HCT116 (cell line): ENCODE measurements at regions not wholly inside any gene's neighbourhood (a gene's known extent, or its start where the extent isn't known, plus 50 kb on each side); places are given as distances from the start of the nearest gene placed in this dataset.

Source experiments
- ATAC-seq: fragments of 200-7000 bp; cut with Tn5 transposase; 2 replicates; pipeline ENCODE4 v1.9.1; 2020; ENCODE audit warnings: mild to moderate bottlenecking, moderate library complexity
- BruUV-seq: library from RNA; stranded (reverse); fragments of 400-500 nt; replicated peaks from 2 replicates; lab custom pipeline; 2021; lab: Mats Ljungman, UMichigan
- CTCF ChIA-PET: fragments of 300-600 bp; sonication (Branson Sonifier 250); formaldehyde crosslinking; loops from one replicate; lab custom pipeline; 2021; ENCODE audit warnings: antibody characterized with exemption; lab: Charles Lee
- POLR2A ChIA-PET: fragments of 300-600, 350-600 bp; sonication (Branson Sonifier 250); formaldehyde crosslinking; loops from one replicate; lab custom pipeline; 2021; ENCODE audit warnings: antibody characterized with exemption; lab: Charles Lee
- RAD21 ChIA-PET, 2 experiments: fragments of 300-600 bp; sonication (Branson Sonifier 250); formaldehyde crosslinking; loops; one replicate each; lab custom pipeline; 2023; ENCODE audit warnings: low total read pairs in 2 of 2; ENCODE audit not compliant: uncharacterized antibody in 2 of 2, unreplicated experiment in 2 of 2, low non-redundant PET in 1 of 2; lab: Charles Lee
- DNase-seq: peaks from one replicate; pipeline ENCODE4 v3.0.0-alpha.2; 2010; ENCODE audit warnings: low read depth, low spot score
- H2AFZ ChIP-seq: fragments of 200-600 bp; shearing (Covaris generic), sonication (generic); 2 replicates; pipeline ENCODE4 v1.6.1; 2017; ENCODE audit warnings: low read depth, mixed run types, mixed read lengths, antibody characterized with exemption, low read length; ENCODE audit not compliant: poor library complexity, severe bottlenecking
- H3K27ac ChIP-seq: 2 replicates; pipeline ENCODE4 v1.5.1; 2012; ENCODE audit warnings: low read depth, low read length
- H3K27me3 ChIP-seq: fragments of 200-600 bp; sonication (generic); 2 replicates; pipeline ENCODE4 v1.6.1; 2016; ENCODE audit warnings: mixed run types, low read length, mixed read lengths; ENCODE audit not compliant: insufficient read depth
- H3K36me3 ChIP-seq, 2 experiments: fragments of 200-500 bp in 1 of 2; fragments of 200-600 bp in 1 of 2; sonication (Bioruptor generic) in 1 of 2; sonication (generic) in 1 of 2; 2 replicates each; pipeline versions ENCODE4 v1.5.1 to v1.6.1; 2014 to 2016; ENCODE audit warnings: low read length in 2 of 2, inconsistent platforms in 1 of 2, mixed read lengths in 1 of 2, mixed run types in 1 of 2; ENCODE audit not compliant: insufficient read depth in 2 of 2, control insufficient read depth in 1 of 2
- H3K4me1 ChIP-seq, 2 experiments: fragments of 200-600 bp in 1 of 2; sonication (generic) in 1 of 2; 2 replicates each; pipeline versions ENCODE4 v1.5.1 to v1.6.1; 2012 to 2017; ENCODE audit warnings: low read length in 2 of 2, inconsistent platforms in 1 of 2, mild to moderate bottlenecking in 1 of 2, mixed read lengths in 1 of 2, mixed run types in 1 of 2, moderate library complexity in 1 of 2; ENCODE audit not compliant: insufficient read depth in 2 of 2, control insufficient read depth in 1 of 2
- H3K4me2 ChIP-seq: fragments of 200-600 bp; sonication (generic); 2 replicates; pipeline ENCODE4 v1.6.1; 2017; ENCODE audit warnings: mixed run types, low read length, mixed read lengths
- H3K4me3 ChIP-seq, 2 experiments: fragments of 200-600 bp in 1 of 2; sonication (generic) in 1 of 2; replicated peaks in 1 of 2; 2 replicates each; pipeline ENCODE4 v1.5.1; 2011 to 2016; ENCODE audit warnings: low read length in 2 of 2, control low read depth in 1 of 2, low read depth in 1 of 2, mild to moderate bottlenecking in 1 of 2, mixed read lengths in 1 of 2, mixed run types in 1 of 2
- H3K79me2 ChIP-seq: fragments of 200-600 bp; sonication (generic); 2 replicates; pipeline ENCODE4 v1.6.1; 2017; ENCODE audit warnings: mild to moderate bottlenecking, mixed run types, low read length, moderate library complexity, mixed read lengths; ENCODE audit not compliant: insufficient read depth
- H3K9ac ChIP-seq: fragments of 200-600 bp; sonication (generic); 2 replicates; pipeline ENCODE4 v1.6.1; 2016; ENCODE audit warnings: low read length, mixed read lengths
- H3K9me2 ChIP-seq: fragments of 200-600 bp; sonication (generic), shearing (Covaris generic); 2 replicates; pipeline ENCODE4 v1.6.1; 2017; ENCODE audit warnings: mixed run types, mild to moderate bottlenecking, moderate library complexity; ENCODE audit not compliant: insufficient read depth
- H3K9me3 ChIP-seq, 2 experiments: fragments of 200-500 bp in 1 of 2; fragments of 200-600 bp in 1 of 2; sonication (Bioruptor generic) in 1 of 2; sonication (generic) in 1 of 2; 2 replicates each; pipeline ENCODE4 v1.6.1; 2014 to 2017; ENCODE audit warnings: low read length in 2 of 2, mixed read lengths in 2 of 2, inconsistent platforms in 1 of 2, low read depth in 1 of 2, mild to moderate bottlenecking in 1 of 2, mixed run types in 1 of 2, moderate library complexity in 1 of 2; ENCODE audit not compliant: control insufficient read depth in 1 of 2, insufficient read depth in 1 of 2
- H4K20me1 ChIP-seq: fragments of 200-600 bp; sonication (generic), shearing (Covaris generic); 2 replicates; pipeline ENCODE4 v1.6.1; 2017; ENCODE audit warnings: mixed run types, mild to moderate bottlenecking, moderate library complexity; ENCODE audit not compliant: insufficient read depth
- ATF3 ChIP-seq: IDR thresholded peaks from 2 replicates; pipeline ENCODE4 v1.6.1; 2012
- EGR1 ChIP-seq: IDR thresholded peaks from 2 replicates; pipeline ENCODE4 v1.6.1; 2012; ENCODE audit warnings: low read depth
- EZH2phosphoT487 ChIP-seq: fragments of 200-600 bp; IDR thresholded peaks from 2 replicates; pipeline ENCODE4 v1.6.1; 2018; ENCODE audit warnings: antibody characterized with exemption, borderline replicate concordance
- FOSL1 ChIP-seq: IDR thresholded peaks from 2 replicates; pipeline ENCODE4 v1.6.1; 2012; ENCODE audit warnings: low read depth
- SIN3A ChIP-seq: IDR thresholded peaks from 2 replicates; pipeline ENCODE4 v1.6.1; 2012; ENCODE audit warnings: low read depth
- ZNF274 ChIP-seq: fragments of 200-500 bp; sonication (Bioruptor generic); IDR thresholded peaks from 2 replicates; pipeline ENCODE4 v1.6.1; 2014; ENCODE audit warnings: mild to moderate bottlenecking, low read depth, low read length, inconsistent platforms
- intact Hi-C: fragments of 100-400 bp; cut with micrococcal nuclease; formaldehyde crosslinking; loops from 2 replicates; pipeline ENCODE4 v1.10.0; 2022
- TF ChIP-seq, protein P1 (sequence below): IDR thresholded peaks from 2 replicates; pipeline ENCODE4 v1.6.1; 2012; ENCODE audit warnings: low read depth

- H3K27ac ChIP-seq, result no peak overlapping the region
- H3K79me2 ChIP-seq, result no peaks in the 10 kb centered on the region
- H3K9me3 ChIP-seq, result no peaks in the 10 kb centered on the region
- TF ChIP-seq ZNF274 (no peak), SIN3A (no peak), FOSL1 (no peak), EZH2phosphoT487 (no peak), EGR1 (no peak)
- TF ChIP-seq, protein P1, sequence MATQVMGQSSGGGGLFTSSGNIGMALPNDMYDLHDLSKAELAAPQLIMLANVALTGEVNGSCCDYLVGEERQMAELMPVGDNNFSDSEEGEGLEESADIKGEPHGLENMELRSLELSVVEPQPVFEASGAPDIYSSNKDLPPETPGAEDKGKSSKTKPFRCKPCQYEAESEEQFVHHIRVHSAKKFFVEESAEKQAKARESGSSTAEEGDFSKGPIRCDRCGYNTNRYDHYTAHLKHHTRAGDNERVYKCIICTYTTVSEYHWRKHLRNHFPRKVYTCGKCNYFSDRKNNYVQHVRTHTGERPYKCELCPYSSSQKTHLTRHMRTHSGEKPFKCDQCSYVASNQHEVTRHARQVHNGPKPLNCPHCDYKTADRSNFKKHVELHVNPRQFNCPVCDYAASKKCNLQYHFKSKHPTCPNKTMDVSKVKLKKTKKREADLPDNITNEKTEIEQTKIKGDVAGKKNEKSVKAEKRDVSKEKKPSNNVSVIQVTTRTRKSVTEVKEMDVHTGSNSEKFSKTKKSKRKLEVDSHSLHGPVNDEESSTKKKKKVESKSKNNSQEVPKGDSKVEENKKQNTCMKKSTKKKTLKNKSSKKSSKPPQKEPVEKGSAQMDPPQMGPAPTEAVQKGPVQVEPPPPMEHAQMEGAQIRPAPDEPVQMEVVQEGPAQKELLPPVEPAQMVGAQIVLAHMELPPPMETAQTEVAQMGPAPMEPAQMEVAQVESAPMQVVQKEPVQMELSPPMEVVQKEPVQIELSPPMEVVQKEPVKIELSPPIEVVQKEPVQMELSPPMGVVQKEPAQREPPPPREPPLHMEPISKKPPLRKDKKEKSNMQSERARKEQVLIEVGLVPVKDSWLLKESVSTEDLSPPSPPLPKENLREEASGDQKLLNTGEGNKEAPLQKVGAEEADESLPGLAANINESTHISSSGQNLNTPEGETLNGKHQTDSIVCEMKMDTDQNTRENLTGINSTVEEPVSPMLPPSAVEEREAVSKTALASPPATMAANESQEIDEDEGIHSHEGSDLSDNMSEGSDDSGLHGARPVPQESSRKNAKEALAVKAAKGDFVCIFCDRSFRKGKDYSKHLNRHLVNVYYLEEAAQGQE, result no peak
- no peak overlapping the region for H3K9ac ChIP-seq
- H2AFZ ChIP-seq, result no peak overlapping the region
- no peaks in the 10 kb centered on the region for H3K27me3 ChIP-seq
- ChIA-PET CTCF (no interaction called here), RAD21 (no interaction called here), POLR2A (no interaction called here)
- ATAC-seq (no peak), DNase-seq (no peak)
- intact Hi-C loops, result no loop called here
- H4K20me1 ChIP-seq, result no peaks in the 10 kb centered on the region
- H3K4me2 ChIP-seq, result no peak overlapping the region
- BruUV-seq, result no TSS peak
- no peaks in the 10 kb centered on the region for H3K36me3 ChIP-seq
- no peak overlapping the region for H3K4me3 ChIP-seq
- H3K4me1 ChIP-seq, result no peaks in the 10 kb centered on the region
- no peaks in the 10 kb centered on the region for H3K9me2 ChIP-seq
Measured at GRCh38 chr4:28421221-28421620, 1560.6 kb downstream of the STIM2 start.

GRCh38 chr4:28426251-28426650 is 1565.6 kb downstream of the STIM2 start:
- Histone ChIP-seq H3K36me3 (no peaks in the 10 kb centered on the region), H3K4me1 (no peaks in the 10 kb centered on the region), H3K79me2 (no peaks in the 10 kb centered on the region), H3K4me3 (no peak overlapping the region), H3K27ac (no peak overlapping the region), H2AFZ (no peak overlapping the region), H3K27me3 (no peaks in the 10 kb centered on the region), H4K20me1 (no peaks in the 10 kb centered on the region), H3K9ac (no peak overlapping the region)
- intact Hi-C loops, result no loop called here
- ChIA-PET CTCF (no interaction called here), POLR2A (no interaction called here), RAD21 (no interaction called here)
- no TSS peak for BruUV-seq
- no peak for ATAC-seq
- TF ChIP-seq ATF3, result no peak
- TF ChIP-seq, all 23 proteins: peak for 0
- Histone ChIP-seq H3K4me2 (no peak overlapping the region), H3K9me2 (no peaks in the 10 kb centered on the region), H3K9me3 (no peaks in the 10 kb centered on the region)
- no peak for DNase-seq
